A673 (cell line): ENCODE measurements at regions not wholly inside any gene's neighbourhood (a gene's known extent, or its start where the extent isn't known, plus 50 kb on each side); places are given as distances from the start of the nearest gene placed in this dataset.

ENCODE experiments used
- EZH2 ChIP-seq: fragments of 200-600 bp; sonication (generic); IDR thresholded peaks from 2 replicates; pipeline ENCODE4 v1.6.1; 2017; ENCODE audit warnings: borderline replicate concordance, low read depth, mild to moderate bottlenecking, mixed read lengths, antibody characterized with exemption, low read length; ENCODE audit not compliant: poor library complexity, severe bottlenecking
- TF ChIP-seq, protein P1 (sequence below): fragments of 300-800, 200-600 bp; sonication (generic); conservative IDR thresholded peaks from 2 replicates; pipeline ENCODE4 v1.5.1; 2017; ENCODE audit warnings: low read depth, mild to moderate bottlenecking, antibody characterized with exemption, low read length, moderate library complexity, mixed read lengths

DNA sequence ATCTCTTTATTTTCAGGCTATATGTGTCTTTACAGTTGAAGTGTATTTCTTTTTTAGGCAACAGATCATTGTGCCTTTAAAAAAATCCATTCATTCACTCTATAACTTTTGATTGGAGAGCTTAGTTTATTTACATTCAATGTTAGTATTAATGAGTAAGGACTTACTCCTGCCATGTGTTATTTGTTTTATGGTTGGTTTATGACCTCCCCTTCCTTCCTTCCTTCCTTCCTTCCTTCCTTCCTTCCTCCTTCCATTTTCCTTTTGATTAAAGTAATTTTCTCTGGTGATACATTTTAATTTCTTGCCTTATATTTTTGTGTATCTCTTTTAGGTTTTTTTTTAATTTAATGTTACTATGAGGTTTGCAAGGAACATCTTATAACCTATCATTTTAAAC, 1005.3 kb upstream of the EPHA7 start:
- TF ChIP-seq, protein P1, sequence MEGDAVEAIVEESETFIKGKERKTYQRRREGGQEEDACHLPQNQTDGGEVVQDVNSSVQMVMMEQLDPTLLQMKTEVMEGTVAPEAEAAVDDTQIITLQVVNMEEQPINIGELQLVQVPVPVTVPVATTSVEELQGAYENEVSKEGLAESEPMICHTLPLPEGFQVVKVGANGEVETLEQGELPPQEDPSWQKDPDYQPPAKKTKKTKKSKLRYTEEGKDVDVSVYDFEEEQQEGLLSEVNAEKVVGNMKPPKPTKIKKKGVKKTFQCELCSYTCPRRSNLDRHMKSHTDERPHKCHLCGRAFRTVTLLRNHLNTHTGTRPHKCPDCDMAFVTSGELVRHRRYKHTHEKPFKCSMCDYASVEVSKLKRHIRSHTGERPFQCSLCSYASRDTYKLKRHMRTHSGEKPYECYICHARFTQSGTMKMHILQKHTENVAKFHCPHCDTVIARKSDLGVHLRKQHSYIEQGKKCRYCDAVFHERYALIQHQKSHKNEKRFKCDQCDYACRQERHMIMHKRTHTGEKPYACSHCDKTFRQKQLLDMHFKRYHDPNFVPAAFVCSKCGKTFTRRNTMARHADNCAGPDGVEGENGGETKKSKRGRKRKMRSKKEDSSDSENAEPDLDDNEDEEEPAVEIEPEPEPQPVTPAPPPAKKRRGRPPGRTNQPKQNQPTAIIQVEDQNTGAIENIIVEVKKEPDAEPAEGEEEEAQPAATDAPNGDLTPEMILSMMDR = no peak
- no peak for TF ChIP-seq EZH2
